Mesodermal cell (in vitro differentiated cells): ENCODE measurements at regions not wholly inside any gene's neighbourhood (a gene's known extent, or its start where the extent isn't known, plus 50 kb on each side); places are given as distances from the start of the nearest gene placed in this dataset.

Source experiments
- H3K27ac ChIP-seq: 2 replicates; pipeline ENCODE4 v1.7.0; 2013; ENCODE audit warnings: mild to moderate bottlenecking, low read depth, low read length, moderate library complexity; ENCODE audit not compliant: severe bottlenecking
- H3K36me3 ChIP-seq: 2 replicates; pipeline ENCODE4 v1.7.1; 2013; ENCODE audit warnings: mild to moderate bottlenecking, low read length, moderate library complexity; ENCODE audit not compliant: control insufficient read depth, insufficient read depth
- H3K4me1 ChIP-seq: one replicate; pipeline ENCODE4 v1.7.1; 2013; ENCODE audit warnings: mild to moderate bottlenecking, low read length; ENCODE audit not compliant: insufficient read depth, control insufficient read depth, poor library complexity, severe bottlenecking
- H3K4me3 ChIP-seq: 2 replicates; pipeline ENCODE4 v1.7.0; 2013; ENCODE audit warnings: low read length, control low read depth, mild to moderate bottlenecking; ENCODE audit not compliant: insufficient read depth, poor library complexity, severe bottlenecking; ENCODE audit errors: extremely low read depth
- H3K9me3 ChIP-seq: 2 replicates; pipeline ENCODE4 v1.7.1; 2013; ENCODE audit warnings: mild to moderate bottlenecking, low read length, moderate library complexity; ENCODE audit not compliant: control insufficient read depth
- whole genome bisulfite sequencing, 2 experiments: methylation state at CpG; one replicate each; pipeline ENCODE4 v1.1.5; 2013; ENCODE audit warnings: missing lambda C conversion rate in 2 of 2; ENCODE audit not compliant: insufficient coverage in 2 of 2; 5-methylcytosine and 5-hydroxymethylcytosine counted together

GRCh38 chr5:93930098-93930497, 188.7 kb upstream of the POU5F2 start:
- Histone ChIP-seq H3K4me1 (peaks cover 8% of the 10 kb centered on the region), H3K36me3 (no peaks in the 10 kb centered on the region), H3K4me3 (no peak overlapping the region), H3K27ac (no peak overlapping the region), H3K9me3 (no peaks in the 10 kb centered on the region)
- WGBS, 2 experiments = 93 to 94% methylated on average over 2 to 3 of the region's 4 CpGs

GRCh38 chr5:93929131-93929530, 187.7 kb upstream of the POU5F2 start:
- Histone ChIP-seq H3K9me3 (no peaks in the 10 kb centered on the region), H3K4me1 (peaks cover 8% of the 10 kb centered on the region), H3K27ac (no peak overlapping the region), H3K36me3 (no peaks in the 10 kb centered on the region), H3K4me3 (no peak overlapping the region)
- WGBS, 2 experiments = 100% methylated on average over 1 of the region's 1 CpG

- Histone ChIP-seq H3K4me1 (peaks cover 8% of the 10 kb centered on the region), H3K27ac (peak overlapping the region; percentile 26), H3K36me3 (no peaks in the 10 kb centered on the region), H3K9me3 (no peaks in the 10 kb centered on the region), H3K4me3 (no peak overlapping the region)
- 92 to 100% methylated on average over 1 of the region's 3 CpGs for WGBS, 2 experiments
Measured at GRCh38 chr5:93926831-93927620, 185.6 kb upstream of the POU5F2 start.

DNA sequence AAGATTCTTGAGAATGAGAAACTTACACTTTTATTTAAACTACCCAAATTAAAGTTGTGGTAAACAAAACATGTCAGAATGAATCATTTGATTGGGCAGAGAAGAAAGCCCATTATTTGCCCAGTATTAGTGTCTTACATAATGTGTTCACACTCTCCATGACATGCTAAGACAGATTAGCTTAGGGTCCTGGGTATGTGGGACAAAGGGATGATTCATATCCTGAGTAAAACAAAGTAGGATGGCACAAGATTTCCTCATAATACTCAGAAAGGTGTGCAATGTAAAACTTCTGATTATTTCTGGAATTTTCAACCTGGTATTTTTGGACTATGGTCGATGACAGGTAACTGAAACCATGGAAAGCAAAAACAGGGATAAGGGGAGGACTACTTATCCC, 183.9 kb upstream of the POU5F2 start:
- Histone ChIP-seq H3K4me1 (peaks cover 8% of the 10 kb centered on the region), H3K9me3 (no peaks in the 10 kb centered on the region), H3K4me3 (no peak overlapping the region), H3K36me3 (no peaks in the 10 kb centered on the region), H3K27ac (no peak overlapping the region)
- no CpG with 5 or more reads among the region's 1 CpG for WGBS, 2 experiments

DNA sequence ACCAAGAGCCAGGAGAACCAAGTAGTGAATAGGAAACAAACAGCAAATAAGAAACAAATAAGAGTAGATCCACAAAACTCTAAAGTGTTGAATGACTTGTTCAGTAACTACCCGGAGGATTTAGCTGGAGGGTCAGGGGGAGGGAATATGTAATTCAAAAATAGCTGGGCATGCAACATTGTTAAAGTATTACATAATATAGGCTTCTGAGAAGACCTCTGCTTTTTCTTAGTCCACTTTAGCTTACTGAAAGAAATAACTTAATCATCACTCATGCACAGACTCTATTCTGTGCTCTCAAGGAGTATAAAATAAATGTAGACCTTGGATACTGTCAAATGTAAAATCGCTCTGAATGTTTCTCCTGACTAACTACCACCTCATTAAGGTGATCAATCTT, 183.2 kb upstream of the POU5F2 start:
- peaks cover 8% of the 10 kb centered on the region for H3K4me1 ChIP-seq
- H3K27ac ChIP-seq = no peak overlapping the region
- H3K9me3 ChIP-seq = no peaks in the 10 kb centered on the region
- no peaks in the 10 kb centered on the region for H3K36me3 ChIP-seq
- H3K4me3 ChIP-seq = no peak overlapping the region
- no CpG with 5 or more reads among the region's 2 CpGs for WGBS, 2 experiments

- Histone ChIP-seq H3K4me1 (peaks cover 8% of the 10 kb centered on the region), H3K36me3 (no peaks in the 10 kb centered on the region), H3K9me3 (no peaks in the 10 kb centered on the region), H3K27ac (no peak overlapping the region), H3K4me3 (no peak overlapping the region)
- WGBS, 2 experiments = 100% methylated on average over 3 of the region's 5 CpGs
Measured at GRCh38 chr5:93922551-93922950, 181.2 kb upstream of the POU5F2 start.

- no CpG with 5 or more reads among the region's 2 CpGs for WGBS, 2 experiments
Measured at GRCh38 chr5:93921001-93921400, 179.6 kb upstream of the POU5F2 start.

DNA sequence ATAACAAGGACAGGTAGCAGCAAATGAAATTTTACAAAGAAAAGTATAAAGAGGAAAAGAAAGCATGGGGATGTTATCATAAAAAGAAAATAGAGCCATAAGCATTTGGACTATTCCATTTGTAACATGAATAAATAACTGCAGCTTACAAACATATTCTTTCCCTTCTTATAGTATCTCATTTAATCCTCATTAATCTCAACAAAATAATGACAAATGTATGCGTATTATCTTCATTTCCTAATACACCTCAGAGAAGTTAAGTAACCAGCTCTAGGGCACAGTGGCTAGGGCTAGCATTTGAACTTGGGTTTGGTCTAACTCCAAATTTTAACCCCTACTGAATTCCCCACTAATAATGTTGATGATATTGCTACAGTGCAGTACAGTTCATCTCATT, 175.5 kb upstream of the POU5F2 start:
- H3K9me3 ChIP-seq = no peaks in the 10 kb centered on the region
- no peaks in the 10 kb centered on the region for H3K4me1 ChIP-seq
- no peak overlapping the region for H3K27ac ChIP-seq
- no peaks in the 10 kb centered on the region for H3K36me3 ChIP-seq
- WGBS, 2 experiments = 100% methylated on average over 1 of the region's 1 CpG
- H3K4me3 ChIP-seq = no peak overlapping the region

More at GRCh38 chr5:93921001-93921400, 179.6 kb upstream of the POU5F2 start:
- Histone ChIP-seq H3K27ac (no peak overlapping the region), H3K4me3 (no peak overlapping the region), H3K4me1 (peaks cover 4% of the 10 kb centered on the region), H3K36me3 (no peaks in the 10 kb centered on the region), H3K9me3 (no peaks in the 10 kb centered on the region)

DNA sequence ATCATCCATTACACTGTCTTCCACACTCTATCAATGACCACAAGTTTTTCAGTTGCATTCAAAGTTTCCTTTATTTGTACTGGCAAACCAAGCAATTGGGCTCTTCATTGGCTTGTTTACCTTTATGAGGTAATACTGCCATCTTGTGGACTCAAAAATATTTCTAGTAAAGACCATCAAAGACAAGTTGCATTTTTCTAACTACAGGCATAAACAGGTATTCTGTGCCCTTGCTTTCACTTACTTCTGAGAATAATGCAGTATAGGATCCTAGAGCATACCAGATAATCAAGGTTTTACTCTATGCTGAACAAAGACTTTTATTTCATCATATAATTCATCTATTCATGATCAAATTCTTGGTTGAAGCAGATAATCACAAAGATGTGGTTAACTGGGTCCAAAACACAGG, 173.7 kb upstream of the POU5F2 start:
- Histone ChIP-seq H3K4me3 (no peak overlapping the region), H3K4me1 (no peaks in the 10 kb centered on the region), H3K36me3 (no peaks in the 10 kb centered on the region)

GRCh38 chr5:93911609-93912008, 170.2 kb upstream of the POU5F2 start:
- Histone ChIP-seq H3K36me3 (no peaks in the 10 kb centered on the region), H3K4me1 (no peaks in the 10 kb centered on the region), H3K4me3 (no peak overlapping the region), H3K9me3 (no peaks in the 10 kb centered on the region), H3K27ac (no peak overlapping the region)
- WGBS, 2 experiments = 80 to 94% methylated on average over 2 of the region's 2 CpGs

More for the DNA sequence above, 173.7 kb upstream of the POU5F2 start:
- Histone ChIP-seq H3K9me3 (no peaks in the 10 kb centered on the region), H3K27ac (no peak overlapping the region)

- Histone ChIP-seq H3K4me1 (no peaks in the 10 kb centered on the region), H3K36me3 (no peaks in the 10 kb centered on the region), H3K9me3 (no peaks in the 10 kb centered on the region), H3K4me3 (no peak overlapping the region), H3K27ac (no peak overlapping the region)
- WGBS, 2 experiments = no CpG with 5 or more reads among the region's 1 CpG
Measured at GRCh38 chr5:93909356-93909755, 168.0 kb upstream of the POU5F2 start.
